ELR (cell line): ENCODE measurements at regions not wholly inside any gene's neighbourhood (a gene's known extent, or its start where the extent isn't known, plus 50 kb on each side); places are given as distances from the start of the nearest gene placed in this dataset.
"Not testable (repeated sequence)": the region's sequence is repeated elsewhere in the genome, so short reads cannot be mapped to it uniquely, and the experiment has no call there.

ENCODE experiments used
- DNase-seq: peaks from one replicate; pipeline ENCODE4 v3.0.0-alpha.2; 2015; ENCODE audit warnings: low read depth

DNA sequence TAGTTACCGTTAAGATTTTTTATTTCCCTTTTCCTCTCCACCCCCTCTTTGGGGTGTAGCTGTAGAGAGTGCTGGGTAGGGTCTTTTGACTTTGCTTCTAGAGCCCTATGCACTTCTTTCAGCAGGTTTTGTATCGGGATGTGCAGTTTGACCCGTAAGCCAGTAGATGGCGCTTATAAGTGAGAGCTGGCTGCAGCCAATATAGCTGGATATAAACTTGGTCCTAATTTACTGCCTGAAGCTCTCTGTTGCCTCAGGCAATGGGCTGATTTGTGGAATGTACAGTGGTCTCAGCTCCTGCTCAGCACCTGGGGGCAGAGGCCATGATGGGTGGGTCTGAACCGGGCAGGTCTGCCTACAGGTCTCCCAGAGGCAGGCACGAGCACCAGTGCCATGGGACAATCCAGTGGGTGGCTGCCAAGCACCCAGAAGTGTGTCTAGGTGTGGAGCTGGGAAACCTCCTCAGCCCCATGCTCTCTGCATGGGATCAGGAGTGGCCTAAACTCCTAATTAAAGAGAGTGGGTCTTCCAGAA lies 146.5 kb downstream of the SPANXN1 start:
- DNase-seq = peak; percentile 1

DNA sequence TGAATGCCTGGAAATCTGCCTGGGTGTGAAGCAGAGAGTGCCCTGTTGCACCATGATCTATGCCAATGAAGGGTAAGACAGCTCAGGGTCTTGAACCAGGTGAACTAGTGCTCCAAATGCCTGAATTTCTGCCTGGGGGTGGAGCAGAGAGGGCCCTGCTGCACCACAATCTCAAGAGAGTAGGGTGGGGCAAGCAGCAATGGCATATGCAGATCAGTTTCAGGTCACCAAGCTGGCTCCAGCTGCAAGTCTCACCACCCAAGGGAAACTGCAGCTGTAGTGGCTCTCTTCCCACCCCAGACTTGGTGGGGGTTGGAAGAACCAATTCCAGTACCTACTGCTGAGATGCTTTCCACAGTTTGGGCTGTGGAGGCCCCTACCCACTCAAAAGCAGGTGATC lies 147.0 kb downstream of the SPANXN1 start:
- no peak for DNase-seq

DNA sequence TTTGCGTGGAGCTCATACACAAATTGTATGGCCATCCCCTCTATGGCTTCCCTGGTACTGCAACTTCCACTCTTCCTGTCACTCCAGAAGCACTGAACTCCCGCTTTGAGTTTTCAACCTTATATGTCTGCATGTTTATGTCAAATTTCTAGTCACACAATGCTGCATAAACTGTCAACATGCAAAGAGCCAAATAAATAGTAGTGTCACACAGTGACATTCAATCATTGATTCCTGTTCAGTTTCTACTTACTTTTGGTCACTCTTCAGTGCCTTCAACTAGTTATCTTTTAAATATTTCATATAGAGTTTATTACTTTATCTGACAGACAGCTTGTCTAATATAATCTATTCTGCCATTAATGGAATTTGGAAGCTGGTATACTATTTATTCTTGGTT lies 149.3 kb downstream of the SPANXN1 start:
- DNase-seq = no peak

DNA sequence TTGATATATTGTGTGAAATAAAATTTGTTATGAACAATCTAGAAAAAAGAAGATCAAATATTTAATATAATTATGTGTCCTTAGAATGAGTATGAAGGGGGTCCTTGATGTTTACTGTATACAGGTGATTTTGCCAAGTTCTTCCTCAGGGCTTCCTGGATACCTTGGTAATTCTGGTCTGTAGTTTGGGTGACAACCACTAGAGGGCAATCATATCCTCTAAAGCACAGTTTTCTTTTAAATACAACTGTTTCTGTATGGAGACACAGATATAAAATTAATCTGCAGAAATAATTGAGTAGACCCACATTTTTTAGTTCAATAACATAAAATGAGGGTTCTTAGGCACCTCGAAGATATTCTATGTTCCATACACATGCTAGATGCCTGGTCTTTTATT lies 157.7 kb downstream of the SPANXN1 start:
- DNase-seq = peak; percentile 14

DNA sequence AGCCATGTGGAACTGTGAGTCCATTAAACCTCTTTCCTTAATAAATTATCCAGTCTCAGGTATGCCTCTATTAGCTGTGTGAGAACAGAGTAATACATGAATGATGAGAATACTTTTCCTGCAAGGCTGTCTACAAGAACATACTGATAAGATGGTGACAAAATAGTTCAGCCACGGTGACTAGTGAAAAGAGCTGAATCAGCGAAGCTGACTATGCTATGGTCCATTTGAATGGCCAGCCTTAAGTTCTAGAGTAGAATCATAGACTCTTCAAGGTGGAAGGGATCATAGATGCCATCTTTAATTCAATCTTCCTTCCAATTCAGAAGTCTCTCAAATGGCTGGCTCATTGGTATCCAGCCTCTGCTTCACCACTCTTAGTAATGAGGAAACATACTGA lies 163.3 kb downstream of the SPANXN1 start:
- no peak for DNase-seq

DNA sequence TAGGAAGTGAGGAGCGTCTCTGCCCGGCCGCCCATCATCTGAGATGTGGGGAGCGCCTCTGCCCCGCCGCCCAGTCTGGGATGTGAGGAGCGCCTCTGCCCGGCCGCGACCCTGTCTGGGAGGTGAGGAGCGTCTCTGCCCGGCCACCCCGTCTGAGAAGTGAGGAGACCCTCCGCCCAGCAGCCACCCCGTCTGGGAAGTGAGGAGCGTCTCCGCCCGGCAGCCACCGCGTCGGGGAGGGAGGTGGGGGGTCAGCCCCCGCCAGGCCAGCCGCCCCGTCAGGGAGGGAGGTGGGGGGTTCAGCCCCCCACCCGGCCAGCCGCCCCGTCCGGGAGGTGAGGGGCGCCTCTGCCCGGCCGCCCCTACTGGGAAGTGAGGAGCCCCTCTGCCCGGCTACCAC lies 188.9 kb downstream of the SPANXN1 start:
- not testable (repeated sequence) for DNase-seq

DNA sequence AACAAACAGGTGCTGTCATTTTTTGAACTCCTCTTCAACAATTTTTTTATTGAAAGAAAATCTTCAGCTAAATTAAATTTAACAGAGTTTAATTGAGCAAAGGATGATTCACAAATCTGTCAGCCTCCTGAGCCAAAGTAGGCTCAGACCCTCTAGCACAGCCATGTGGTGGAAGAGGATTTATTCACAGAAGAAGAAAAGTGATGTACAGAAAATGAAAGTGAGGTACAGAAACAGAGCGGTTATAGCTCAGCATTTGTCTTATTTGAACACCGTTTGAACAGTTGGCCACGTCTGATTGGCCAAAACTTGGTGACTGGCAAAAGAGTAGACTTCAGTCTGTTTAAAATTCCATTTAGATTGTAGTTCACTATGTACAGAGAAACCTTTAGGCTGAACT lies 217.3 kb downstream of the SPANXN1 start:
- DNase-seq = no peak

DNA sequence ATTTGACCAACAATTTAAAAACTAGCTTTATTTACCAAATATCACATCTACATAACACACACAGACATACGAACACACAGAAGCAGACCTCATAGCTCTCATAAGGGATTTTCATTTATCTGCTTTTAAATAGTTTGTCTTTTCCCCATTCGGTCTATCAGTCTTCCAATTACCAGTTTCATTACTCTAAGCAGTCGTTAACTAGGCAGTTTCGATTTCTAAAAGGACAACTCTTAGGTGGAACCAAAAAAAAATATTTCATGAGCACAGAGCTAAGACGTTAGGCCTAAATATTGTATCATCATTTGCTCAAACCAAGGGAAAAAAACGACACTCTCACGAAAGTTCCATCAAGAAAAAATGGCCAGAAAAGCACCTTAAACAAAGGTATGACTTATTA lies 228.4 kb downstream of the SPANXN1 start:
- no peak for DNase-seq

DNA sequence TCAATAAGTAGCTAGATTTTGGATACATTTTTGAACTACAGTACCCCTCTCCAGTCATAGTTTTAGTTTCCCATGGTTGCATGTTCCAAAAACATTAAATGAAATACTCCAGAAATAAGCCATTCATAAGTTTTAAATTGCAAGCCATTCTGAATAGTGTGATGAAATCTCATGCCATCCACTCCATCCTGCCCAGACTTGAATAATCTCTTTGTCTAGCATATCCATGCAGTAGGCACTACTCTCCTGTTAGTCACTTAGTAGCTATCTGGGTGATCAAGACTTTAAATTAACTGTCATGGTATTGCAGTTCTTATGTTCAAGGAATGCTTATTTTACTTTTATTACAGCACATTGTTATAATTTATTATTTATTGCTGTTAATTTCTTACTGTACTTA lies 237.4 kb downstream of the SPANXN1 start:
- no peak for DNase-seq

DNA sequence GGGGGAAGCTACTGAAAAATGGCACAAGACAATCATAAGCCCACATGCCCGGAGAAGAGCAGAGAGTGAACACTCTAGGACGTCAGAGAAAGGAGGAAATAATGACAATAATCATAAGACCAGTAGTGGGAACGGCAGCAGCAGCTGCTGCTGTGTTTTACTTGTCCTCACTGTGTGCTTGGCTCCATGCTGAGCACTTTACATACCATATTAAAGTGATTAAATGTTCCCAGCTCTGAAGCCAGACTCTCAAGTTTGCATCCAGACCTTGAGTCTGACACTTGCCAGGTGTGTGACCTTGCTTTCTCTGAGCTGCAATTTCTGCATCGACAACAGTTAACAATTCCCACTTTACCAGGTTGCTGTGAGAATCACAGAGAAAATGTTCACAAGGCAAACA lies 255.4 kb downstream of the SPANXN1 start:
- DNase-seq = no peak

DNA sequence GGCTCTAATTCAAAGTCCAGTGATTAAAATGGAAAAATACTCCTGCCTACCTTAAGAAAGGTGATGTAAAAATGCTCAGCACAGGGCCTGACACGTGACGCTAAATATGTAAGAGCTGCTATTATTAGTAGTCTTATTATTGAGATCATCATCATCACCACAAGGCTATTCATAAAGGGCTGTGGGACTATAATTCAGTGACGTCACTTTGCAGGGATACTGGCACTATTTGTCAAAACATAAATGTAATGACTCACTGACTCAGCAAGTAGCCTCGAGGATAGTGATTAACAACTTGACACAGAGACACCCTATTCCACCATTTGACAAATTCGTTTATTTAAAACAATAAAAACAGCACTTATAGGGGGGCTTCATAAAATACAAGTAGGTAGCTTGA lies 258.9 kb downstream of the SPANXN1 start:
- no peak for DNase-seq

DNA sequence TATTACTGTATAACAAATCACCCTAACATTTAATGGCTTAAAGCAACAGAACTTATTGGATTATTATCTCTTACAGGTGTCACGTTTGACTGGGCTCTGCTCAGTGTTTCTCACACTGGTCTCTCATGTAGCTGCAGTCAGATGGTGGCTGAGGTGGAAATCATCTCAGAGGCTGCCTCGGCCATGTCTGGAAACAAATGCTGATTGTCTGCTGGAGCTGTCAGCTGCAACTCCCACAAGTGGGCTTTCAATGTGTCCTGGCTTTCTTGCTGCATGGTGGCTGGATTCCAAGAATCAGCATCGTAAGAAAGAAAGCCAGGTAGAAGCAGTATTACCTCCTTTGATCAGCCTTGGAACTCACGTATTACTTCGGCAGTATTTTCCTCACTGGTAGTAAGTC lies 277.6 kb downstream of the SPANXN1 start:
- DNase-seq = no peak

DNA sequence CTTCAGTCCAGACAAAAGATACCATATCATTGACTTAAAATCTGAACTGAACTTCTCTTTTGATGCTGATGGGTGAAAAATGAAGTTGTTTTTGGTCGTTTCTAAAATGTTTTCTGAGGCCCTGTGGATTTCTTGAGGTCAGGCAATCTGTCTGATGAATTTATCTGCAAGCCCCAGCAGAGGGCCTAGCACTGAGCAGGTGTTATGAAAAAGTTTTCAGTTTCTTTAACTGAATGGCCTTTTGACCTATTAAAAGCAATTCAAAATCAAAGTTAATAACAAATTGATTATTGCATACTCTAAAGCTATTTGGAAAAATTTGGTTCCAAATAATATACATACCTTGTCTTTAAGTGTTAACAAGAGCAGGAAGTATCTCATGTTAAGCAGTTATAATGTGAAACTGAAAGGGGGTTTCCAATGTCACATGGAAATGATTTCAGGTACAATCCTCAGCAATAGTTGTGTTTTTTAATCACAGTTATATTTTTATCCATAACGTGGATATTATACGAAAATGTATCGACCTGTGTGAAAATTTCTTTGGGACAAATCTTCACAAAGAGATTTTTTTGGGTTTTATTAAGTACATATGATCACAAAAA lies 285.0 kb downstream of the SPANXN1 start:
- no peak for DNase-seq

DNA sequence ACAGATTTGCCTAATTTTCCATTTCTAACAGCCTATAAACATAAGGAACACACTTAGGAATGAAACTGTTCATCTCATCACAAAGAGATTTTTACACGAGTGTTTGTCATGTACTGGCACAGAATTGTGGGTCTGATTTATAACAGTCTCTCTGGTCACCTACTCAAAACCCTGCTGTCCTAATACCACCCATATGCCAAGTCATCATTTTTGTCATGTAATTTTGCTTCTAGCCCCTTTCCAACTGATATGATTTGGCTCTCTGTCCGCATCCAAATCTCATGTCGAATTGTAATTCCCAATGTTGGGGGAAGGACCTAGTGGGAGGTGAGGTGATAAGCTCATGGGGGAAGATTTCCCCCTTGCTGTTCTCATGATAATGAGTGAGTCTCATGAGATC lies 284.1 kb upstream of the SLITRK2 start:
- no peak for DNase-seq

DNA sequence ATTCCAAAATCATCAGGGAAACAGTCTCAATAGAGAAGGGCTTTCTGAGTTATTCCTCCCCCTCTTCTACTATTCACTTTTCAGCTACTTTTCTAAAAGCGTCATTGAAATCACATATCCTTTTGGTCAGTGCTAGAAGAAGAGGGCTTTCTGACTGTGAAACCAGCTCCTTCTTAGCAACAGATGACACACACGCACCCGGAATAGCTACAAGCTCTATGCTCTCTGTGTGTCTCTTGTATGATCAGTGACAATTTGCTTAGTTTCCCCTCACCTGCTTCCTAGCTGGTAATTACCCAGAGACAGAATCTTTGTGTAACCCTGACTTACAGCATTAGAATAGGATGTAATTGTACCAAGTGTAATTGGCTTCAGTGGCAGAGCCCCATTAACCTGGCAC lies 268.1 kb upstream of the SLITRK2 start:
- no peak for DNase-seq

DNA sequence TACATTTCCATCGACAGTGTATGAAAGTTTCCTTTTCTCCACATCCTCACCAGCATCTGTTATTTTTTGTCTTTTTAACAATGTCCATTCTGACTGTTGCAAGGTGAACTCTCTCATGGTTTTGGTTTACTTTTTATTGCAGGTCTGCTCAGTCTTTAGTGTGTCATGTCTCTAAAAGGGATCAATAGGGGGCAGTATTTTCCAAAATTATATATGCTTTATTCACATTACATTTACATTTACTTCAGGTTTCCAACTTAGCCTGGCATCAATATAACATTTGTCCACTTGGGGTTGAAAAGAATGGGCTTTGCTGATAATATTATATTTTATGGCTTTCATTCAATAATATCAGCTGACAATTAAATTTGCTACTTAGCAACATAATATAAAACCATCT lies 265.0 kb upstream of the SLITRK2 start:
- no peak for DNase-seq

DNA sequence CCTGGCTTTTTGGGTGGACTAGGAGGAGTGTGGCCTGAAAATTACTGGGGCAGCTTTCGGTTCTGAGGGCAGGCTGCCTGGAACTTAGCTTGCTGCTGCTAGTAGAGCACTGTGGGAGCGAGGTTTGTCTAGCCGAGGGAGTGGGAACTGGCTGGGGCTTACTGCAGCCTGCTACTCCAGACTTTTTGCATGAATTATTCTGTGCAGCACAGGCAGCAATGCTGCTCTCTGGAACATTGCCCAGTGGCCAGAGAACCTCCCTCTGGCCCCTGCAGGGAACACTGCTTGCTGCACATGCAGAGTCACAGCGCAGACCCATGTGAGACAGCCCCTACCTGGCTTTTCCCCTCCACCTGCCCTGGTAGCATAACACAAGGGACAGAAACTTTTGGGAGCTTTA lies 263.9 kb upstream of the SLITRK2 start:
- DNase-seq = no peak

DNA sequence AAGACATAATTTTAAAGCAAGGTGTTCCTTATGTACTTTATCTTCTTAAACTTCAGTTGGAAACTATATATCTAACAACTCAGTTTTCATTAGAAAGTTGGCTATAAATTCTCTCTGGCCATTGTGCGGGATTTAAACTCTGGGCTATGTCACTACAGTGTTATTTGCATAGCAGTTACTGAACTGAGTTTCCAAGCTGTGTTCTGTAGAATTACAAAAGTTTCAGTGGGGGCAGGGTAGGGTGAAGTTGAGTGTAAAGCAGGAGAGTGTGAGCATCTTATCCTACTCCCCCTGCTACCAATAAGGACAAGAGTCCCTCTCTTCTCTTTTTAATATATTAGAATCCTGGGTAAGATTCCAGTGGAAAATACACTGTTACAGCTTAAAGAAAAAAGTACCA lies 254.5 kb upstream of the SLITRK2 start:
- no peak for DNase-seq

DNA sequence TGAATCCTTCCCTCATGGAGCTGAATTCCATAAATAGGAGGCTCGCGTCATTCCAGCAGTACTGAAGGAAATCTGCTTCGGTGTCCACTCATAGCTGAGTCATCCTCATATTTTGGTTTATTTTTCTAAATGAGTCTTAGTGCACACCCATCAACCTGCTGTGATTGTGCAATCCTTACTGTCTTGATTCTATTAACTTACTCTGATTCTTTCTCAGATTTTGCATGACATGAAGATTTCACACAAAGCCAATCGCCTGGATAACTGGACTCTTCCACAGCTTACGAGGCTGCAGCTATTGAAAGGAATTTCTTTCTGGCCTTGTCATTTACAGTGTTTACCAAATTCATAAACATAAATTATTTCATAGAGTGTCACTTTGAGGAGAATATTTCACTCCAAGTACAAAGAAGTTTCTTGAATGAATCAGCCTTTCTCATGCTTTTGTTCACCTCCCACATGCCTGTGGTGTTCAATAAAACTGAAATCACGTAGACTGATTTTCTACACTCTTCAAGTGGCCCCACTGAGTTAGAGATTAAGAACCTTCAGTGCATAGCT lies 207.6 kb upstream of the SLITRK2 start:
- DNase-seq = no peak

DNA sequence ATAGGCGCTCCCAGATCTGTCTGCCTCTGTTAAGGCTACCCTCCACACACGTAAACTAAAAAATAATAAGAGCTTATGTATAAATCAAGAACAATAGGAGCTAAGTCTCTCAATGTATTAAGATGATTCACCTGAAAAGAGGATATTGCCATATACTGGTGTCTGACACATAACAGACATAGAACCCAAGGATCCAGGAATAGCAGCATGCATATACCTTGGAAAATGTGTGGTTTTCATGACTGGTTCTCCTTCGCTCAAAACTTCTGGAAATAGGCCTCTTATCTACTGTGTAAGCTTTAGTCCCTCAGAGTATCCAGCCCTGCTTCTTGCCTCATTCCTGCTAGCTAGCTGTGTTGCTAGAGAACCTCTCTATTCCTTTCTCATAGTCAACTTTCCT lies 203.7 kb upstream of the SLITRK2 start:
- DNase-seq = no peak

DNA sequence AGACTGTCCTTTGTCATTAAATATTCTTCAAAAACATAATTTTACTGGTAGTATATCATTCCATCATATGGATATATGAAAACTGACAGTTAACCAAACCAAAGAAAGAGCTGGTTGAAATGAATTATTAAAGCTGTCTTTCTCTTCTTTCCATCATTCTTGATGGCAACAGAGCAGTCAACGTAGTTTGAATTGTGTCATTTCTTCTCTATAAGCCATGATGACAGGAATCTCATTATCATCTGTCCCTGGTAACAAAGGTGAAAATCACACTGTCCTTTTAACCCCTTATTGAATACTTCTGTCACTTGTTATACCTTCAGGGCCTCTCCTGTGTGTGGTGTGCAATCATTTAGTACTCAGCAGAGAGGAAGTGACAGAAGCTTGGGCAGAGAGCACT lies 197.0 kb upstream of the SLITRK2 start:
- DNase-seq = no peak

DNA sequence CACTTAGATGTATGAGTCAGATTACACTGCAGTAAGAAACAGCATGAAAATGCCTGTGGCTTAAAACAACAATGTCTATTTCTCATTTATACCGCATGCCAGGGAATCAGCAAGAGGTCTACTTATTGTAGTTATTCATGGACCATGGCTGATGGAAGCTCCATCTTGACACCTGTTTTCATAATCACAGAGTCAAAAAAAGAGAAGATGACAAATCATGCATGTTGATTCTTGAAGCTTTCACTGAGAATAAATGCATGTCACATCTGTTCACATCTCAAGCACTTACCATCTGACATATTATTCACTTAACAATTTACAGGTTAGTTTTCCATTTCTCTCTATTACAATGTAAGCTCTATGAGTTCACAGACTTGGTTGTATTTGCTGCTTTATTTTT lies 194.2 kb upstream of the SLITRK2 start:
- DNase-seq = no peak

DNA sequence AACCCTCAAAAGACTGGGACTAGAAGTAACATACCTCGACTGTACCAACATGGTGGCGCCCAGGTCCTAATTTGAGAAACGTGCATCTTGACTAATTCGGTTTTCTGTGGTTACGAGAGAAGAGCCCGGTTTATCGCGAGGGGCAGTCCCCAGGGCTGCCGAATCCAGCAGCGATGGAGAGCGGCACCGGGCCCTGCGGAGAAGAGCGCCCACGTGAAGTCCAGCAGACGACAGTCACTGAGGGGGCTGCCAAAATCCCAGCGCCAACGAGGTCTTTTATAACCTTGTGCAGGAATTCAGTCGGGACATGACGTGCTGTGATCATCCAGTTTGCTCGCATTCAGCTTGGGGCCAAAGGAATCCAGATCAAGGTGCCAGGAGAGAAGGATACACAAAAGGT lies 187.5 kb upstream of the SLITRK2 start:
- DNase-seq = no peak

DNA sequence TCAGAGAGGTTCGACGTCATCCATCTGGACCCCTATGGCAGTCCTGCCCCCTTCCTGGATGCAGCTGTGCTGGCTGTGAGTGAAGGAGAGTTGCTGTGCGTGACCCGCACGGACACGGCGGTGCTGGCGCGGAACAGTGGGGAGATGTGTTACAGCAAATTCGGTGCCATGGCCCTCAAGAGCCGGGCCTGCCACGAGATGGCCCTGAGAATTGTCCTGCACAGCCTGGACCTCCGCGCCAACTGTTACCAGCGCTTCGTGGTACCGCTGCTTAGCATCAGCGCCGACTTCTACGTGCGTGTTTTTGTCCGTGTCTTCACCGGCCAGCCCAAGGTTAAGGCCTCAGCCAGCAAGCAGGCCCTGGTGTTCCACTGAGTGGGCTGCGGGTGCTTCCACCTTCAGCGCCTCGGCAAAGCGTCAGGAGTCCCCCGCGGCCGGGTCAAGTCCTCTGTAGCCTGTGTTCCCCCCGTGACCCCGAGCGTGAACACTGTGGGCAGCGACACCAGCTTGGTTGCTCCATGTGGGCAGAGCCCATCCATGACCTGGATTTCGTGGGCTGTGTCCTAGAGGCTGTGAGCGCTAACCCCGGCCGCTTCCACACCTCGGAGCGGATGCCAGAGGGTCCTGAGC lies 186.7 kb upstream of the SLITRK2 start:
- no peak for DNase-seq
